ENCODE measurements at regions not wholly inside any gene's neighbourhood (a gene's known extent, or its start where the extent isn't known, plus 50 kb on each side); places are given as distances from the start of the nearest gene placed in this dataset.

DNA sequence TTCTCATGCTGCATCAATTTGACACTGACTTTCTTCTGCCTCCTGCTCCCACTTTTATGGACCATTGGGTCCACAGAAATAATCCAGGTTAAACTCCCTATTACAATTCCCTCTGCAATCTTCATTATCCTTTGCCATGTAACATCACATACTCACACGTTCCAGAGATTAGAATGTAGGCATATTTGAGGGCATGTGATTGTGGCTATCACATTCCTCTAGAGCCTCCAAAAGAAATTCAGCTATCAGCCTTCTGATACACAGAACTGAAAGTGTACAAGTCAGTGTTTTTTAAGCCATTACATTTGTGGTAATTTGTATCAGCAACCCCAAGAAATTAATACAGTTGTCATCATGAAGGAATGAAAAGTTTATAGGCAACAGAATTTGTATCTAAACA lies 892.4 kb downstream of the RPS29 start:
- Mint-ChIP-seq H3K27me3 (no peaks in the 10 kb centered on the region), H3K27ac (no peak overlapping the region), H3K9me3 (peaks cover 2% of the 10 kb centered on the region), H3K4me3 (no peak overlapping the region), H3K36me3 (ENCODE audit: low read depth) (no peaks in the 10 kb centered on the region), H3K4me1 (no peaks in the 10 kb centered on the region)
- intact Hi-C loops (cut with micrococcal nuclease): no loop called here
- no peak for DNase-seq
- POLR2A ChIA-PET: no interaction called here
- ATAC-seq (ENCODE audit: low read depth): no peak
- TF ChIP-seq, protein P1, sequence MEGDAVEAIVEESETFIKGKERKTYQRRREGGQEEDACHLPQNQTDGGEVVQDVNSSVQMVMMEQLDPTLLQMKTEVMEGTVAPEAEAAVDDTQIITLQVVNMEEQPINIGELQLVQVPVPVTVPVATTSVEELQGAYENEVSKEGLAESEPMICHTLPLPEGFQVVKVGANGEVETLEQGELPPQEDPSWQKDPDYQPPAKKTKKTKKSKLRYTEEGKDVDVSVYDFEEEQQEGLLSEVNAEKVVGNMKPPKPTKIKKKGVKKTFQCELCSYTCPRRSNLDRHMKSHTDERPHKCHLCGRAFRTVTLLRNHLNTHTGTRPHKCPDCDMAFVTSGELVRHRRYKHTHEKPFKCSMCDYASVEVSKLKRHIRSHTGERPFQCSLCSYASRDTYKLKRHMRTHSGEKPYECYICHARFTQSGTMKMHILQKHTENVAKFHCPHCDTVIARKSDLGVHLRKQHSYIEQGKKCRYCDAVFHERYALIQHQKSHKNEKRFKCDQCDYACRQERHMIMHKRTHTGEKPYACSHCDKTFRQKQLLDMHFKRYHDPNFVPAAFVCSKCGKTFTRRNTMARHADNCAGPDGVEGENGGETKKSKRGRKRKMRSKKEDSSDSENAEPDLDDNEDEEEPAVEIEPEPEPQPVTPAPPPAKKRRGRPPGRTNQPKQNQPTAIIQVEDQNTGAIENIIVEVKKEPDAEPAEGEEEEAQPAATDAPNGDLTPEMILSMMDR (IDR thresholded peaks at IDR 0.05): no peak
- CTCF ChIA-PET: no interaction called here

DNA sequence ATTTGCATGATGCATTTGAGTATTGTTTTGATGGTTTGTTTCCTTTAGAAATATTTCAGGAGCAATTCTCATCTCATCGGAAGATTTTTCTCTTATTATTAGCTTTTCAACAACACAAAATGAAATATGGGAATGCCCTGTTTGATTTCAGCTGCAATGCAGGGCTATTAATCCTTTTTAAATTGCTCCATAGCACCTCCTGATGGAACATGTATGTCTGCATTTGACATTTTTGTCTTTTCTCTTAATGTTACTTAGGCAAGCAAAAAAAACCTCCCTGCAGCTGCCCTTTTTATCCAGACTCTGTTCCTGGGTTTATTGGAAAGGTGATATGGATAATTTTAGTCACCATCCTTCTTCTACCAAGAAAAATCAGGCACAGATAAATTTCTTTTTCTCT lies 895.8 kb downstream of the RPS29 start:
- intact Hi-C loops (cut with micrococcal nuclease): no loop called here
- Mint-ChIP-seq H3K4me3 (no peak overlapping the region), H3K27me3 (no peaks in the 10 kb centered on the region), H3K27ac (no peak overlapping the region), H3K4me1 (no peaks in the 10 kb centered on the region), H3K9me3 (no peaks in the 10 kb centered on the region), H3K36me3 (ENCODE audit: low read depth) (no peaks in the 10 kb centered on the region)
- ChIA-PET POLR2A (no interaction called here), CTCF (no interaction called here)
- TF ChIP-seq, protein P1 (IDR thresholded peaks at IDR 0.05): no peak
- DNase-seq (no peak), ATAC-seq (ENCODE audit: low read depth) (no peak)

DNA sequence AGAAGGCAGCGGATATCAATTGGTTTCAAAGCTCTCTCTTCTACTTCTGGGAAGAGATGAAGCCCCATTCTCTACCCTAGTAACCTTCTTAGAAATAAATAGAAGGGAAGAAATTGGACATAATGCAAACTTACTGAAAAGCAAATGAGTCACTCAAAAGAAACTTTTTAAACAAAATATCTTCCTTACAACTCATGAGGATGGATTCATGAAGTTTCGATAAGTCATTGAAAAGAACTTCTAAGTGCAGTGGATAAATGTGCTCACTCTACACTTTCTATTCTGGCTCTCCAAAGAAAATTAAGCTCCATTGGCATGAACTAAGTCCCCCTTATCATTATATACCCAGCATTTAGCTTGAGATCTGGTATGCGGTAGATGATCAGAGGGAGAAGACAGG lies 899.5 kb downstream of the RPS29 start:
- no peaks in the 10 kb centered on the region for H3K9me3 Mint-ChIP-seq
- intact Hi-C loops (cut with micrococcal nuclease): no loop called here
- no peaks in the 10 kb centered on the region for H3K4me1 Mint-ChIP-seq
- H3K4me3 Mint-ChIP-seq: no peak overlapping the region
- ATAC-seq (ENCODE audit: low read depth) (no peak), DNase-seq (no peak)
- POLR2A ChIA-PET: no interaction called here
- TF ChIP-seq, protein P1 (IDR thresholded peaks at IDR 0.05): no peak
- H3K27me3 Mint-ChIP-seq: no peaks in the 10 kb centered on the region
- no peaks in the 10 kb centered on the region for H3K36me3 Mint-ChIP-seq (ENCODE audit: low read depth)
- CTCF ChIA-PET: no interaction called here
- no peak overlapping the region for H3K27ac Mint-ChIP-seq

DNA sequence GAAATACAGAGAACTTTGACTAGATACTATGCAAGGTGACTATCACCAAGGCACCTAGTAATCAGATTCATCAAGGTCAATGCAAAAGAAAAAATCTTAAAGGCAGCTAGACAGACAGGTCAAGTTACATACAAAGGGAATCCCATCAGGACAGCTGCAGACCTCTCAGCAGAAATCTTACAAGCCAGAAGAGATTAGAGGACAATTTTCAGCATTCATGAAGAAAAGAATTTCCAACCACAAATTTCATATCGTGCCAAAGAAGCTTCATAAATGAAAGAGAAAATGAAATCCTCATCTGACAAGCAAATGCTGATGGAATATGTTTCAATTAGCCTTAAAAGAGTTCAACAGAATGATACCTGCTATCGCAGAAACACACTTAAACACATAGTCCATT lies 913.7 kb downstream of the RPS29 start:
- no peaks in the 10 kb centered on the region for H3K27me3 Mint-ChIP-seq
- TF ChIP-seq, protein P1 (IDR thresholded peaks at IDR 0.05): no peak
- POLR2A ChIA-PET: no interaction called here
- H3K27ac Mint-ChIP-seq: no peak overlapping the region
- no peak overlapping the region for H3K4me3 Mint-ChIP-seq
- CTCF ChIA-PET: no interaction called here
- peaks cover 6% of the 10 kb centered on the region for H3K9me3 Mint-ChIP-seq
- no peaks in the 10 kb centered on the region for H3K4me1 Mint-ChIP-seq
- intact Hi-C loops (cut with micrococcal nuclease): no loop called here
- H3K36me3 Mint-ChIP-seq (ENCODE audit: low read depth): no peaks in the 10 kb centered on the region
- DNase-seq (no peak), ATAC-seq (ENCODE audit: low read depth) (no peak)

DNA sequence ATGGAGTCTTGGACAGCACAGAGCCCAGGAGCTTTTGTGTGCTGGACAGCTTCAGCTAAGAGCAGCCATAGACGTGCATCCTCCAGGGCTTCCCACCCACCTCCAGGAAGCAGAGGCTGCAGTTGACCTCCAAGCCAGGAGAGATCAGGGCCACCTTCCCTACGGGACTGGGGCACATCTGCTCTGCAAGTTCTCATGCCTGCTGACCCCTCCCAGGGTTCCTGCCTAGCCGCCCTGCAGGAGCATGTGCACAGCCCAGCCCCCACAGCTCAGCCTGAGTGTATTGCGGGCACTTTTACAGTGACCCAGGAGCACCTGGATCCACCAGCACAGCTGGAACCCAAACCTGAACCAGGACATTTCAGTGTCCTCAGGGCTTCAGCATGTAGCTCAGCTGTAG lies 915.2 kb downstream of the RPS29 start:
- H3K27ac Mint-ChIP-seq: no peak overlapping the region
- ChIA-PET CTCF (no interaction called here), POLR2A (no interaction called here)
- ATAC-seq (ENCODE audit: low read depth): no peak
- H3K4me1 Mint-ChIP-seq: no peaks in the 10 kb centered on the region
- intact Hi-C loops (cut with micrococcal nuclease): no loop called here
- H3K27me3 Mint-ChIP-seq: no peaks in the 10 kb centered on the region
- no peak for DNase-seq
- H3K4me3 Mint-ChIP-seq: no peak overlapping the region
- H3K9me3 Mint-ChIP-seq: peaks cover 3% of the 10 kb centered on the region
- TF ChIP-seq, protein P1 (IDR thresholded peaks at IDR 0.05): no peak
- no peaks in the 10 kb centered on the region for H3K36me3 Mint-ChIP-seq (ENCODE audit: low read depth)
